GM12801 (cell line): ENCODE measurements at regions not wholly inside any gene's neighbourhood (a gene's known extent, or its start where the extent isn't known, plus 50 kb on each side); places are given as distances from the start of the nearest gene placed in this dataset.

Experiments
- TF ChIP-seq, protein P1 (sequence below): IDR thresholded peaks from one replicate; pipeline ENCODE4 v1.5.1; 2011; ENCODE audit warnings: control low read depth; ENCODE audit not compliant: insufficient read length; ENCODE audit errors: extremely low read depth

GRCh38 chr5:167585184-167585583 lies 706.3 kb upstream of the WWC1 start:
- TF ChIP-seq, protein P1, sequence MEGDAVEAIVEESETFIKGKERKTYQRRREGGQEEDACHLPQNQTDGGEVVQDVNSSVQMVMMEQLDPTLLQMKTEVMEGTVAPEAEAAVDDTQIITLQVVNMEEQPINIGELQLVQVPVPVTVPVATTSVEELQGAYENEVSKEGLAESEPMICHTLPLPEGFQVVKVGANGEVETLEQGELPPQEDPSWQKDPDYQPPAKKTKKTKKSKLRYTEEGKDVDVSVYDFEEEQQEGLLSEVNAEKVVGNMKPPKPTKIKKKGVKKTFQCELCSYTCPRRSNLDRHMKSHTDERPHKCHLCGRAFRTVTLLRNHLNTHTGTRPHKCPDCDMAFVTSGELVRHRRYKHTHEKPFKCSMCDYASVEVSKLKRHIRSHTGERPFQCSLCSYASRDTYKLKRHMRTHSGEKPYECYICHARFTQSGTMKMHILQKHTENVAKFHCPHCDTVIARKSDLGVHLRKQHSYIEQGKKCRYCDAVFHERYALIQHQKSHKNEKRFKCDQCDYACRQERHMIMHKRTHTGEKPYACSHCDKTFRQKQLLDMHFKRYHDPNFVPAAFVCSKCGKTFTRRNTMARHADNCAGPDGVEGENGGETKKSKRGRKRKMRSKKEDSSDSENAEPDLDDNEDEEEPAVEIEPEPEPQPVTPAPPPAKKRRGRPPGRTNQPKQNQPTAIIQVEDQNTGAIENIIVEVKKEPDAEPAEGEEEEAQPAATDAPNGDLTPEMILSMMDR: no peak

DNA sequence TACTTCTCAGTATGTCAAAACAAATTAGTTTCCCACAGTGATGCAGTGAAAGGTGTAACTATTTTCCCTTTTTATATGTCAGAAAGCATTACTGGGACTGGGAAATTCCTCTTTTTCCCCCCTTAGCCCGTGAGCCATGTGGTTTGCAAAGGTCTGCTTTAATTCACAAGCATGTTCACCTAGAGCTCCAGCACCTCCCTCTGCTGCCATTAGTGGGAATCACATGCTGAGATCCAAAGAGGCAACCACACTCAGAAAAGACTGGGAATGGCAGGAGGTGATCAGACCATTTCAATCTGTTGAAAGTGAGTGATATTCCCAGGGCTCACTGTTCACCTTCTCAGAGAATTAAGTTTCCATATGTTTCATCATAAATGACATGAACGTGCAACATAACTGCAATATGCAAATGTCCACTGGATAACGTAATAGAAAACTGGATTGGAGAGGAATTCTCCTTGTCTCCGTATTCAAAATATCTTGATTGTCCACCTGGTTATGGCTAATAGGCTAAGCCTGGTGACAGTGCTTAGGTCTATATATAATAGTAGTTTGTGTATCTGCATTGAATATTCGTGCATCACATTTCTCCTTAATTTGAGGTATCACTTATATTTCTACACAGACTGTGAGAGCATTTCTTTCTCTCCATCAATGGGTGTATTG lies 703.5 kb upstream of the WWC1 start:
- TF ChIP-seq, protein P1: no peak

GRCh38 chr5:167592114-167592513 lies 699.3 kb upstream of the WWC1 start:
- TF ChIP-seq, protein P1: no peak

- TF ChIP-seq, protein P1: no peak
Observed at GRCh38 chr5:167593329-167594060, 698.0 kb upstream of the WWC1 start.

DNA sequence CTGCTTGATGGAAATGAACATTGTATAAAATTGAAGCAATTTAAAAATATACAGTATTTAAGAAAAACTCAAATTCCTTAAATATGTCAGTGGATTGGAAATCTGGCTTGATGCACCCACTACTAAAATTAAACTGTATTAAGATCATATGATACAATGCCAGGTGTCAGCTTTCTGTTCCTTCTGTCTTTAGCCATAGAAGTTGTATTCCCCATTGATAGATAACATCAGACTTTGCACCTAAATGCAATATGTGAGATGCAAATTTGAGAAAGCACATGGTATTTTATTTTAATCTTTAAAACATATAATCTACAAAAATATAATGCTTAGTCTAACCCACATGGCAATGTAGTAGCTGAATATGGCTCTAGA lies 697.4 kb upstream of the WWC1 start:
- TF ChIP-seq, protein P1: no peak

- TF ChIP-seq, protein P1: no peak
Observed at GRCh38 chr5:167594750-167595149, 696.7 kb upstream of the WWC1 start.

GRCh38 chr5:167595196-167595595 lies 696.2 kb upstream of the WWC1 start:
- TF ChIP-seq, protein P1: no peak
